Left ventricle myocardium inferior (tissue), 1 donor: ENCODE measurements at regions not wholly inside any gene's neighbourhood (a gene's known extent, or its start where the extent isn't known, plus 50 kb on each side); places are given as distances from the start of the nearest gene placed in this dataset.
A peak's percentile ranks its signal among the peaks of the same experiment; 100 is the strongest.
"Not testable (repeated sequence)": the region's sequence is repeated elsewhere in the genome, so short reads cannot be mapped to it uniquely, and the experiment has no call there.

Experiments used
- DNase-seq: peaks from one replicate; pipeline ENCODE4 v3.0.0-alpha.2; 2020
- H3K27ac ChIP-seq: fragments of 200-600 bp; replicated peaks from 2 replicates; pipeline ENCODE4 v1.8.0; 2021
- H3K27me3 ChIP-seq: fragments of 200-600 bp; 2 replicates; pipeline ENCODE4 v1.8.0; 2021; ENCODE audit warnings: low read depth
- H3K36me3 ChIP-seq: fragments of 200-600 bp; 2 replicates; pipeline ENCODE4 v1.8.0; 2021
- H3K4me1 ChIP-seq: fragments of 200-600 bp; 2 replicates; pipeline ENCODE4 v1.8.0; 2021
- H3K4me3 ChIP-seq: fragments of 200-600 bp; 2 replicates; pipeline ENCODE4 v1.8.0; 2021; ENCODE audit warnings: mild to moderate bottlenecking, moderate library complexity
- H3K9me3 ChIP-seq: fragments of 200-600 bp; replicated peaks from 2 replicates; pipeline ENCODE4 v1.8.0; 2021
- intact Hi-C: fragments of 100-400 bp; cut with micrococcal nuclease; formaldehyde crosslinking; loops from one replicate; pipeline ENCODE4 v1.11.0; 2022
- TF ChIP-seq, protein P1 (sequence below): fragments of 200-600 bp; IDR thresholded peaks from 2 replicates; pipeline ENCODE4 v1.8.0; 2021; ENCODE audit warnings: antibody characterized with exemption, mild to moderate bottlenecking, borderline replicate concordance
- donor health status: DM: no; HTN: yes; CAD: no; lungs with severe emphysema.

DNA sequence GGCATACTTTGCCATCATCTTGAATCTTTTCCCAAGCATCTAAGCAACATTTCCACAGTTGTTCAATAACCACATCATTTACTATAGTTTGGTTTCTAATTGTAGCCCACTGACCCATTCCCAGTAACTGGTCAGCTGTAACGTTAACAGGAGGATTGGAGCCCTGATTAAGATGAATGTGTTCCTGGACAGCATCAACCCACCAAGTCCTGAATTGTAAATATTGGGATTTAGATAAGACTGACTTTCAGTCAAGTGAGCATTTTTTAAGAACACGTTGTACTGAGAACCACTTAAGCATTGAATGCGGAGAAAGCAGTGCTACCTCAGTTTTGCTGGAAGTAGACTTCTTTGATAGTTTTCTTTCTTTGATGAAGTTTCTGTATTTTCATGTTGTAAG, 53.3 kb upstream of the ARL4D start:
- H3K27me3 ChIP-seq, intact Hi-C loops, DNase-seq, H3K27ac ChIP-seq, H3K4me3 ChIP-seq: not testable (repeated sequence)
- Histone ChIP-seq H3K36me3 (peaks cover 10% of the 10 kb centered on the region), H3K9me3 (peaks cover 34% of the 10 kb centered on the region), H3K4me1 (peaks cover 36% of the 10 kb centered on the region)

DNA sequence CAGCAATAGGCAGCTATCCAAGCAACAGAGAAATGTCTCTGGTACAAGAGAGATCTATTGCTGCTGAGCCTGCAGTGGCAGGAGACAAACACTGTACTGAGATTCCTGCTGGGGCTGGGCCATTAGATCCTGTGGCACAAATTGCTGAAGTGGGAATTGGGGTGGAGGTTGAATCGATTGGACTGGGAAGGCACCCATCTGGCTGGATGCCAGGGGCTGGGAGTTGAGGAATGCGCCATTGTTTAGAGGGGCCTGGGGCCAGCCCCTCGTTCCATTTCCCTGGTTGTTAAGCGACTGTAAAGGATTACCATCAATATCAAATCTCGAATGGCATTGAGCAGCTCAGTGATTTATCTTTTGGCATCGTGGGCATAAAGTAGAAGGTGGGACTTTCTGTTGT, 54.1 kb upstream of the ARL4D start:
- TF ChIP-seq, protein P1, sequence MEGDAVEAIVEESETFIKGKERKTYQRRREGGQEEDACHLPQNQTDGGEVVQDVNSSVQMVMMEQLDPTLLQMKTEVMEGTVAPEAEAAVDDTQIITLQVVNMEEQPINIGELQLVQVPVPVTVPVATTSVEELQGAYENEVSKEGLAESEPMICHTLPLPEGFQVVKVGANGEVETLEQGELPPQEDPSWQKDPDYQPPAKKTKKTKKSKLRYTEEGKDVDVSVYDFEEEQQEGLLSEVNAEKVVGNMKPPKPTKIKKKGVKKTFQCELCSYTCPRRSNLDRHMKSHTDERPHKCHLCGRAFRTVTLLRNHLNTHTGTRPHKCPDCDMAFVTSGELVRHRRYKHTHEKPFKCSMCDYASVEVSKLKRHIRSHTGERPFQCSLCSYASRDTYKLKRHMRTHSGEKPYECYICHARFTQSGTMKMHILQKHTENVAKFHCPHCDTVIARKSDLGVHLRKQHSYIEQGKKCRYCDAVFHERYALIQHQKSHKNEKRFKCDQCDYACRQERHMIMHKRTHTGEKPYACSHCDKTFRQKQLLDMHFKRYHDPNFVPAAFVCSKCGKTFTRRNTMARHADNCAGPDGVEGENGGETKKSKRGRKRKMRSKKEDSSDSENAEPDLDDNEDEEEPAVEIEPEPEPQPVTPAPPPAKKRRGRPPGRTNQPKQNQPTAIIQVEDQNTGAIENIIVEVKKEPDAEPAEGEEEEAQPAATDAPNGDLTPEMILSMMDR = no peak
- H3K4me1 ChIP-seq = peaks cover 36% of the 10 kb centered on the region
- peaks cover 10% of the 10 kb centered on the region for H3K36me3 ChIP-seq
- intact Hi-C loops = no loop called here
- no peak for DNase-seq
- H3K9me3 ChIP-seq = peaks cover 29% of the 10 kb centered on the region
- no peaks in the 10 kb centered on the region for H3K27me3 ChIP-seq
- no peak overlapping the region for H3K27ac ChIP-seq
- H3K4me3 ChIP-seq = no peak overlapping the region

DNA sequence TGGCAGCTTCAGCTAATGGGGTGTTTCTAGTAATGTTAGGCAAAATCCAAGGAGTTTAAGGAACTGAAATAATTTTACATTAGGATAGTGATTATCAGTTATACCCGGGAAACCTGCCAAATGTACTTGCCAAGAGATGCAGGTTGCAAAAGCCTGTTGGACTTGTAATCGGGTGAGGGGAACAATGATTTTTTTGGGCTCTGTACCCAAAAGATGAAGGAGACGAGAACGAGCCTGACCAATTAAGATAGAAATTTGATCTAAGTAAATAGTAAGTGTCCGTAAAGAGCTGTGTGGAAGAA, 56.3 kb upstream of the ARL4D start:
- Histone ChIP-seq H3K9me3 (peaks cover 8% of the 10 kb centered on the region), H3K4me3 (no peak overlapping the region), H3K27me3 (no peaks in the 10 kb centered on the region), H3K4me1 (peaks cover 44% of the 10 kb centered on the region), H3K27ac (peak overlapping the region; percentile 54), H3K36me3 (no peaks in the 10 kb centered on the region)
- TF ChIP-seq, protein P1 = no peak
- DNase-seq = no peak
- intact Hi-C loops = no loop called here

DNA sequence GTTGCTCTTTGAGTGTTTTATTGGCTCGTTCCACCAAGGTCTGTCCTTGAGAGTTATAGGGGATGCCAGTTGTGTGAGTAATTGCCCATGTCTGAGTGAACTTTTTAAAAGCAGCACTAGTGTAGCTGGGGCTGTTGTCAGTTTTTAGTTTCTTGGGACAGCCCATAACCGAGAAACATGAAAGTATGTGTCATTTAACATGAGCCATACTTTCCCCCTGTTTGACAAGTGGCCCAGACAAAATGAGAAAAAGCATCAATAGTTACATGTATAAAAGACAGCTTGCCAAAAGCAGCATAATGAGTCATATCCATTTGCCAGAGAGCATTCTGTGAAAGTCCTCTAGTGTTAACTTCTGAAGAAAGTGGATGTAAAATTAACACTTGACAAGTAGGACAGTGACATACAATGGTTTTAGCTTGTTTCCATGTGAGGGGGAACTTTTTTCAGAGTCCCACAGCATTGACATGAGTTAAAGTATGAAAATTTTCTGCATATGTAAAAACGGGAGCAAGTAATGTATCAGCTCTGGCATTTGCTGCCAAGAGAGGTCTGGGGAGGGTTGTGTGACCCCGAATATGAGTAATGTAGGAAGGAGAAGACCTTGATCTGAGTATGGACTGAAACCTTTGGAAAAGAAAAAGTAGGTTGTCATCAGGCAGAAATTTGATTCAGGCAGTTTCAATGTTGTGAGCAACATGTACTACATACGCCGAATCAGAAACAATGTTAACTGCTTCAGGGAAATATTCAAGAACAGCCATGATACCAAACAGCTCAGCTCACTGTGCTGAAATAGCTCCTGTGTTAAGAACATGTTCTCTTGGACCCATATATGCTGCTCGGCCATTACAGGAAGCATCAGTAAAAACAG, 56.8 kb upstream of the ARL4D start:
- DNase-seq = no peak
- no peak overlapping the region for H3K4me3 ChIP-seq
- H3K9me3 ChIP-seq = peaks cover 2% of the 10 kb centered on the region
- no peaks in the 10 kb centered on the region for H3K27me3 ChIP-seq
- H3K4me1 ChIP-seq = peaks cover 44% of the 10 kb centered on the region
- H3K27ac ChIP-seq = peak overlapping the region; percentile 54
- intact Hi-C loops = no loop called here
- TF ChIP-seq, protein P1 = no peak
- no peaks in the 10 kb centered on the region for H3K36me3 ChIP-seq

DNA sequence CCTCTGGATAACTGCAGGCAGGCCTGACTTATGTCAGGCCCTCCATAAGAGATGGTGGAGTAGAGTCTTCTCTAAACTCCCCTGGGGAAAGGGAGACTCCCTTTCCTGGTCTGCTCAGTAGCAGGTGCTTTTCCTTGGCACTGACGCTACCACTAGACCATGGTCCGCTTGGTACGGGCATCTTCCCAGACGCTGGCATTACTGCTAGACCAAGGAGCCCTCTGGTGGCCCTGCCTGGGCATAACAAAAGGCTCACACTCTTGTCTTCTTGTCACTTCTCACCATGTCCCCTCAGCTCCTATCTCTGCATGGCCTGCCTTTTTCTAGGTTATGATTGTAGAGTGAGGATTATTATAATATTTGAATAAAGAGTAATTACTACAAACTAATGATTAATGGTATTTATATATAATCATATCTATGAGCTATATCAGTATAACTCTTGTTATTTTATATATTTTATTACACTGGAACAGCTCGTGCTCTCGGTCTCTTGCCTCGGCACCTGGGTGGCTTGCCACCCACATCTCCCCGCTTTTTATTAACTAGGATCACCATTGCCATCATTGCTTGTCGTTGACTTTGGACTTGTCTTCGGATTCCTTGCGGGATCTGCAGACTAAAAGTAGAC, 59.8 kb upstream of the ARL4D start:
- TF ChIP-seq, protein P1 = peak; percentile 85
- intact Hi-C loops = no loop called here
- no peaks in the 10 kb centered on the region for H3K9me3 ChIP-seq
- no peak overlapping the region for H3K27ac ChIP-seq
- H3K27me3 ChIP-seq = no peaks in the 10 kb centered on the region
- DNase-seq = peak; percentile 71
- H3K4me3 ChIP-seq = no peak overlapping the region
- H3K36me3 ChIP-seq = no peaks in the 10 kb centered on the region
- H3K4me1 ChIP-seq = peaks cover 45% of the 10 kb centered on the region
